ENCODE measurements at regions not wholly inside any gene's neighbourhood (a gene's known extent, or its start where the extent isn't known, plus 50 kb on each side); places are given as distances from the start of the nearest gene placed in this dataset.

DNA sequence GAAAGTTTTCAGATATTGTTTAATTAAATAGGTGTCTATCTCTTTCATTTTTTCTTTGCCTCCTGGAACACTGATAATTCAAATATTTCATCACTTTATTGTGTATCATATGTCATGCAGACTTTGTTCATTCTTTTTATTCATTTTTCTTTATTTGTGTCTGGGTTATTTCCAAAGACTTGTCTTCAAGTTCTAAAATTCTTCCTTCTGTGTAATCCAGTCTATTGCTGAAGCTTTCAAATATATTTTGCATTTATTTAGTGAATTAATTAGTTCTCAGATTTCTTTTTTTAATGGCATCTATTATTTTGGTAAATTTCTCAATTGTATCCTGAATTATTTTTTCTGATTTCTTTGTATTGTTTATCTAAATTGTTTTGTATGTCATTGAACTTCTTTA is 70.1 kb downstream of the ZNF330 start:
- H3K36me3 ChIP-seq (replicated peaks) = no peaks in the 10 kb centered on the region
- no peak for DNase-seq
- H3K4me3 ChIP-seq (ENCODE audit: low read depth, low read length) = no peak overlapping the region
- no peaks in the 10 kb centered on the region for H3K27me3 ChIP-seq (replicated peaks)
- TF ChIP-seq, protein P1, sequence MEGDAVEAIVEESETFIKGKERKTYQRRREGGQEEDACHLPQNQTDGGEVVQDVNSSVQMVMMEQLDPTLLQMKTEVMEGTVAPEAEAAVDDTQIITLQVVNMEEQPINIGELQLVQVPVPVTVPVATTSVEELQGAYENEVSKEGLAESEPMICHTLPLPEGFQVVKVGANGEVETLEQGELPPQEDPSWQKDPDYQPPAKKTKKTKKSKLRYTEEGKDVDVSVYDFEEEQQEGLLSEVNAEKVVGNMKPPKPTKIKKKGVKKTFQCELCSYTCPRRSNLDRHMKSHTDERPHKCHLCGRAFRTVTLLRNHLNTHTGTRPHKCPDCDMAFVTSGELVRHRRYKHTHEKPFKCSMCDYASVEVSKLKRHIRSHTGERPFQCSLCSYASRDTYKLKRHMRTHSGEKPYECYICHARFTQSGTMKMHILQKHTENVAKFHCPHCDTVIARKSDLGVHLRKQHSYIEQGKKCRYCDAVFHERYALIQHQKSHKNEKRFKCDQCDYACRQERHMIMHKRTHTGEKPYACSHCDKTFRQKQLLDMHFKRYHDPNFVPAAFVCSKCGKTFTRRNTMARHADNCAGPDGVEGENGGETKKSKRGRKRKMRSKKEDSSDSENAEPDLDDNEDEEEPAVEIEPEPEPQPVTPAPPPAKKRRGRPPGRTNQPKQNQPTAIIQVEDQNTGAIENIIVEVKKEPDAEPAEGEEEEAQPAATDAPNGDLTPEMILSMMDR (IDR thresholded peaks at IDR 0.05; ENCODE audit: low read depth, low read length, missing control alignments) = no peak
- no peak overlapping the region for H3K27ac ChIP-seq
- in situ Hi-C loops (cut with HindIII; ENCODE audit: low pct_ligation_motif_present, low sequenced_read_pairs) = no loop called here

DNA sequence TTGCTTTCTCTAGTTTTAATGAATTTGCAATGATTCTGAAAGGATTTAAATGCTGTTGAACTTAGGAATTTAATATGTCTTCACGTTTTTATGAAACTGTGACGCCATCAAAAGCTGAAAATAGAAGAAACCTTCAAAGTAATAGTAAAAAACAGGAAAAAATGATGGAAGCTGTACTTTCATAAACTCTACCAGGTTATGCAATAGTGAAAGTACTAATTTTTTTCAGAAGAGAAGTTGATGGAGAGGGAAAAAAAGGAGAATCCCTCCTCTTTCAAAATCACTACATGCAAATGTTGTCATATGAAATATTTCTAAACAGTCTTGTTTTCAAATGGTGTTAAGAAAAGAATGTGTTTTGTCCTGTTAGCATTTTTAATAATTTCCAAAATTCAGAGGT is 73.6 kb downstream of the ZNF330 start:
- in situ Hi-C loops (cut with HindIII; ENCODE audit: low pct_ligation_motif_present, low sequenced_read_pairs) = no loop called here
- no peak for DNase-seq
- H3K27me3 ChIP-seq (replicated peaks) = no peaks in the 10 kb centered on the region
- no peaks in the 10 kb centered on the region for H3K36me3 ChIP-seq (replicated peaks)
- H3K27ac ChIP-seq = no peak overlapping the region
- TF ChIP-seq, protein P1 (IDR thresholded peaks at IDR 0.05; ENCODE audit: low read depth, low read length, missing control alignments) = no peak
- H3K4me3 ChIP-seq (ENCODE audit: low read depth, low read length) = no peak overlapping the region

DNA sequence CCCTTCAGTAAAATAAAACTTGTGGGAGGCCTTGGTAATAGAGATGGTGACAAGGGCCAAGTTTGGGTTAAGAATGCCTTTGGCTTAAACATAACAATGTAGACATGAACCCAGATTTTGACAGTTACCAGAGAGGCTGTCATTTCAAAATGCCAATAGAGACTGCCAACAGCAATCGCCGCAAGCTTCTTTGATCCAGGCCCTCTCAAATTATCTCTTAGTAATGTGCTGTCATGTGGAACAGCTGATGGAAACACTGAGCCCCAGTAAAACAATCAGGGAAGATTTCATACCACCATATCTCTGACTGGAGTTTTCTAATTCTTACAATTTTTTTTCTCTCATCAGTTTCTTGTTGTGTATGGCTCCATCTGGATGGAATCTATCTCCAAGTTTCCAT is 80.5 kb downstream of the ZNF330 start:
- TF ChIP-seq, protein P1 (IDR thresholded peaks at IDR 0.05; ENCODE audit: low read depth, low read length, missing control alignments) = no peak
- in situ Hi-C loops (cut with HindIII; ENCODE audit: low pct_ligation_motif_present, low sequenced_read_pairs) = no loop called here
- H3K36me3 ChIP-seq (replicated peaks) = no peaks in the 10 kb centered on the region
- no peak for DNase-seq
- H3K27me3 ChIP-seq (replicated peaks) = no peaks in the 10 kb centered on the region
- no peak overlapping the region for H3K4me3 ChIP-seq (ENCODE audit: low read depth, low read length)
- no peak overlapping the region for H3K27ac ChIP-seq

DNA sequence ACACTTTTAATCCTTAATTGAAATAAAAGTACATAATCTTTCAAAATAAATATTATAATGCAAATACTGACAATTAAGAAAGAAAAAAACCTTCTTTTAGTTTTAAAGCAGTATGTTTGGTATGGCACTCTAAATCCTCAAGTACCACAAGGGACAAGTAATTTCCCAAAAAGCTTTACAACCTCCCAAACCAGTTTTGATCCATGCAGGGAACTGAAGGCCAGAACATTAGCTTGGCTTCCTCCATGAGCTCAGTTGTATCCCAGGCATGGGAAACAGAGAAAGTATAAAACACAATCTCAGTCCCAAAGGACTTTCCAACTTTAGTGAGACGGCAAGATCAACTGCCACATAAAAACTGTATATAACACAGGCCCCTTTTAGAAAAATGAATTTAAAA is 82.2 kb downstream of the ZNF330 start:
- in situ Hi-C loops (cut with HindIII; ENCODE audit: low pct_ligation_motif_present, low sequenced_read_pairs) = no loop called here
- Histone ChIP-seq H3K27me3 (replicated peaks) (no peaks in the 10 kb centered on the region), H3K27ac (no peak overlapping the region), H3K36me3 (replicated peaks) (no peaks in the 10 kb centered on the region), H3K4me3 (ENCODE audit: low read depth, low read length) (no peak overlapping the region)
- TF ChIP-seq, protein P1 (IDR thresholded peaks at IDR 0.05; ENCODE audit: low read depth, low read length, missing control alignments) = no peak
- no peak for DNase-seq

DNA sequence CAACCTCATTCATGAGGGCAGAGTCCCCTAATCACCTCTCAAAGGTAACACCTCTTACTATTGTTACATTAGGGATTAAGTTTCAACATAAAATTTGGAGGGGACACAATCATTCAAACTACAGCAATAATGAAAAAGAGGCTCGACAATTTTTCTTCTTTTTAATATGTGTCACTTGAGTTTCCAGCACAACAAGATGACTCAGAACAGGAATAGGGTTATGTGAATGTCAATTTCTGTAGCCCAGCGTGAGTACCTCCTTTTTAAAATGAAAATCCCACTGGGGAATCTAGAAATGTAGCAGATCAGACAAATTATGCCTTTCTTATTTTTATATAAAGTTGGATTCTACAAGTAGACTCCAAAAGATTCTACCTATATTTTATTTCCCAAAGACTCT is 83.7 kb downstream of the ZNF330 start:
- TF ChIP-seq, protein P1 (IDR thresholded peaks at IDR 0.05; ENCODE audit: low read depth, low read length, missing control alignments) = no peak
- Histone ChIP-seq H3K36me3 (replicated peaks) (no peaks in the 10 kb centered on the region), H3K4me3 (ENCODE audit: low read depth, low read length) (no peak overlapping the region), H3K27ac (no peak overlapping the region), H3K27me3 (replicated peaks) (no peaks in the 10 kb centered on the region)
- in situ Hi-C loops (cut with HindIII; ENCODE audit: low pct_ligation_motif_present, low sequenced_read_pairs) = no loop called here
- DNase-seq = no peak

DNA sequence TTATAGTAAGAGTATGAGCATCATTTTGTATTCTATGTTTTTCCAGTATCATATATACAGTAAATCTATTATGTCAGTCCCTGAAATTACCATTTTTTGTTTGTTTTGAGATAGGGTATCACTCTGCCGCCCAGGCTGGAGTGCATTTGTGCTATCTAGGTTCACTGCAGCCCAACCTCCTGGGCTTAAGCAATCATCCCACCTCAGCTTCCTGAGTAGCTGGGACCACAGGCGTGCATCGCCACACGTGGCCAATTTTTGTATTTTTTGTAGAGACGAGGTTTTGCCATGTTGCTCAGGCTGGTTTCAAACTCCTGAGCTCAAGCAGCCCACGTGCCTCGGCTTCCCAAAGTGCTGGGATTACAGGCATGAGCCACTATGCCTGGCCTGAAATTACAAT is 85.6 kb downstream of the ZNF330 start:
- in situ Hi-C loops (cut with HindIII; ENCODE audit: low pct_ligation_motif_present, low sequenced_read_pairs) = no loop called here
- no peak overlapping the region for H3K4me3 ChIP-seq (ENCODE audit: low read depth, low read length)
- DNase-seq = no peak
- no peaks in the 10 kb centered on the region for H3K27me3 ChIP-seq (replicated peaks)
- no peaks in the 10 kb centered on the region for H3K36me3 ChIP-seq (replicated peaks)
- no peak overlapping the region for H3K27ac ChIP-seq
- TF ChIP-seq, protein P1 (IDR thresholded peaks at IDR 0.05; ENCODE audit: low read depth, low read length, missing control alignments) = no peak

Measured in brain microvascular endothelial cell (primary cell).